Activated T-helper 1 cell treated with anti-CD3 and anti-CD28 coated beads, Interleukin-2, amount 50 U/mL, for 16 hours (primary cell): ENCODE measurements at regions not wholly inside any gene's neighbourhood (a gene's known extent, or its start where the extent isn't known, plus 50 kb on each side); places are given as distances from the start of the nearest gene placed in this dataset.

Source experiments
- DNase-seq, 2 donors: peaks; one replicate each; pipeline ENCODE4 v3.0.0-alpha.2; 2020; ENCODE audit warnings: low read depth in 1 of 2, low spot score in 1 of 2

DNA sequence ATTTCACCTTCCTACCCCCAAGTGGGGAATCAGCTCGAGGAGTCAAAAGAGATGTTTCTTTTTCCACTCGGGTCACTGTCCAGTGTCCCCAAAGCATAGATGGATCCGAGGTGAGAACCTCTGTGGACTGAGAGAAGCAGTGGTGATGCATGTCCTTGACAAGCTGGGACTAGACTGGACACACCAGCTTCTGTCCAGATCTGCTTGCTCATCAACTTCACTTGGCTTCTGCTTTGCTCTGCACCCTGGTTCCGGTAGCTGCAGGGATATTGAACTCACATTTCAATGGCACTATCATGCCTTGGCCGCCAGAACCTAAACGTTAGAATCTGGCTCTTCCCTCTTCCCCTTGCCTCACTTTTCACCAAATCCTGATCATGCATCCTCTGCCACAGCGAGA is 50.3 kb upstream of the CXCL12 start:
- no peak for DNase-seq

- DNase-seq, result no peak
These were observed 51.3 kb upstream of the CXCL12 start for GRCh38 chr10:44436240-44436639.

GRCh38 chr10:44437840-44438511 is 53.1 kb upstream of the CXCL12 start:
- no peak for DNase-seq

DNA sequence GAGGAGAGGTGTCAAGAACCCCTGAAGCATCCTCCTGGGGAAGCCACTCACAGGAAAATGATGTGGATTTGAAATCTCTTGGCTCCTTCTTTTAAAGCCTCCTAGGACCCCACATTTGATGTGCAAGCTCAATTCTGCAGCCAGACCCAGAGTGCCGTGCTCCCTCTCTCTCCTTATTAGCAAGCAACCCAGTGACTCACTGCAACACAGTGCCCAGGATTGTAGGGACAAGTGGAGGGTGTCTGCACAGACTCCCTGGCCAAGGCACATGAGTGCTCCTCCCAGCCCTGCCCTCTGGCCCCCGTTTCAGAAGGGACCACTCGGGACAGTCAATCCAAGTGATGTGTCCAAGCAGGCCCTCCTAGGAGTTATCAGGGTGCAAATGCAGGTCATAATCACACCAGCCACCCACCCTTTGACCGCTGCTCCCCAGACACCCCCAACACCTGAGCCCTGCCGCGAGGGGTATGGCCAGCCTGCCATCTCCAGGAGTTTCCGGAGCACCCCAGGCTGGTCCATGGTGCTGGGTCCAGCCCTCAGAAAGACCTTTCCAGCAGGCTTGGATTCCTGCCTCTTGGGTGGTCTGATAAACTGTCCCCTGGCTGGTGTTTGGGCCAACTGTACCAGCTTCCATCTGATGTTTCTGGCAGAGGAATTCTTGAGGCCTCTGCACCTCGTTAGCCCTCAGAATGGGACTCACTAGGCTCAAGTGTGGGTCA is 54.5 kb upstream of the CXCL12 start:
- no peak for DNase-seq

GRCh38 chr10:44439958-44440244 is 55.0 kb upstream of the CXCL12 start:
- DNase-seq, result no peak

DNA sequence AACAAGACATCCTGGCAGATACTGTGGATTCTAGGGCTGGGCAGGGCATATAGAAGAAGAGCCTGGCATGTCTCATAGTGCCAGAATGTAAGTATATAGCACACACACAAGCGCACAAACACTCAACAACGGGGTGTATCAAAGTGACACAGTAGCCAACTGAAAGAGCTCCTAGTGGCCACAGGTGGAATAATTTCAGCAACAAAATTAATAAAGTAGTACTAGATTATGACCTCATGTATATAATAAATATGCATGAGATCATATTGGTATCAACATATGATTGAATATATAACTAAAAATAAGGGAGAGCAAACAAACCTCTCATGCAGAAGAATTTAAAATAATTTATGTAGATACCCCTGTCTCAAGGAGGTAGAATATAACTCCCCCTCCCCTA is 72.4 kb upstream of the CXCL12 start:
- no peak for DNase-seq

- no peak for DNase-seq
These were observed 73.9 kb upstream of the CXCL12 start for GRCh38 chr10:44458671-44459413.

DNA sequence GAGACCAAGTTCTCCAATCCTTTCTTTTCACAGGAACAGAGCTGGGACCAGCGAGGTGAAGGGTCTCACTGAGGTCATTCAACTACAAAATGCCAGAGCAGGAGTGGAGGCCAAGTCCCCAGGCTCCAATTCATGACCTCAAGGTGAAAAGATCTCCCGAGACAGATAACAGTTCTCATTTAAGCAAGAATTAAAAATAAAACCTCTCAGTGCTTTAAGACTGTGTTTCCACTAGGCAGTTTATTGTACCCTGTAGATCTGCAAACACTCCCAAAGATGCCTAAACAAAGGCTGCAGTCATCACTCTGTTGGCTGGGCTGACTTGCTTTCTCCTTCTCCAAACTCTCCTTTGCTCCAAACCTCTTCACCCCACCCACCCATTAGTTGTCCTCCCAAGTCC is 74.8 kb upstream of the CXCL12 start:
- no peak for DNase-seq

DNA sequence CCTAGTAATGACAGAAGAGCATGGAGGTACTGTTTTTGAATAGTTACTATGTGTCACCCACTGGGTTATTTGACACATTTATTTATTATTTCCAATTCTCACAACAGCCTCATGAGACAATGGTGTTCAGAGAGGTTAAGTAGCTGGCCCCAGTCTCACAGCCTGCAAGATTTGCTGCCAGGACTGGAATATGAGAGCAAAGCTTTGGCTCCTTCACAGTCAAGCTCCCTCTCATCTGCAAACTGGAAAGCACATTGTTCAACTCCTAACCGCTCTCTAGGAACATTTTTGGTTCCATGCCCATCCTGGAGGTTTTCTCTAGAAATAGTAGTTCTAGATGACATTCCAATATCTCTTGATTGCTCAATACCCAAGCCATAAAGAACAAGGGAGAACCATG is 75.5 kb upstream of the CXCL12 start:
- no peak for DNase-seq

DNA sequence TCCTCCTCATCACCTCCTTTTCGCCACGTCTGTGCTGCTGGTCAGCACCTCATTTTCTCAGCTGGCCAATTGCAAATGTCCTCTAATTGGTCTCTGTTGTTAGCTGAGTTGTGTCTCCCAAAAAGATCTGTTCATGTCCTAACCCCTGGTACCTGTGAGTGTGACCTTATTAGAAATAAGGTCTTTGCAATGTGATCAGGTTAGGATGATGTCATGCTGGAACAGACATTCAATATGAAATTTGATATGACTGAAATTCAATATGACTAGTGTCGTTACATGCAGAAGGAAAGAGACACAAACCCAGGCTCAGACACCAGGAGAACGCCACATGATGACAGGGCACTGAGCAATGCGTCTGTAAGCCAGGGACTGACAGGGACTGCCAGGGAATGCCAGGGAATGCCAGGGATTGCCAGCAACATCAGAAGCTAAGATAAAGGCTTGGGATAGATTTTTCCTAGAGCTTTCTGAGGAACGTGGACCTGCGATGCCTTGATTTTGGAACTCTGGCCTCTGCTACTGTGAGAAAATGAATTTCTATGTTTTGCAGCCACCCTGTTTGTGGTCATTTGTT is 77.5 kb upstream of the CXCL12 start:
- DNase-seq, result no peak

- DNase-seq, result no peak
These were observed 78.7 kb upstream of the CXCL12 start for GRCh38 chr10:44463511-44464121.

- no peak for DNase-seq
These were observed 79.6 kb upstream of the CXCL12 start for GRCh38 chr10:44464503-44464902.

GRCh38 chr10:44465401-44466115 is 80.7 kb upstream of the CXCL12 start:
- no peak for DNase-seq

- DNase-seq, result no peak
These were observed 81.3 kb upstream of the CXCL12 start for GRCh38 chr10:44466236-44466635.

DNA sequence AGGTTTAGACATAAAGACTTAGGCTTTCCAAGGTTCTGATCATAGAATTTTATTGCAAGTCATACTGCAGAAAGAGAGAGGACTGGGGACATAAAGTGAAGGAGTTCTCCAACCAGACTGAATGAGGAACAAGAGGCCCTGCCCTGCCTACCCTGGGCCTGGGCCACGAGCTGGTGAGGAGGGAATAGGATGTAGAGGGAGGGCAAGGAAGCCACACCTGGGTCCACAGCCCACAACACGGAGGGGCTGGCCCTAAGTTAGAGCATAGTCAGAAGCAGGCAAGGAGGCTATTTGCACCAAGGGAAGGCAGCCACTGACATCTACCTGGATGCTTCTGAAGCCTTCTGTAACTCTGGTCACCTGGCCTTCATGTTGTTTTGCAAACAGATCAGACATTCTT is 82.2 kb upstream of the CXCL12 start:
- DNase-seq, result no peak

- DNase-seq, result no peak
These were observed 83.0 kb upstream of the CXCL12 start for GRCh38 chr10:44467900-44468299.

- DNase-seq, result no peak
These were observed 83.6 kb upstream of the CXCL12 start for GRCh38 chr10:44468525-44468924.

- no peak for DNase-seq
These were observed 84.1 kb upstream of the CXCL12 start for GRCh38 chr10:44468965-44469364.

- DNase-seq, result no peak
These were observed 85.9 kb upstream of the CXCL12 start for GRCh38 chr10:44470784-44471183.

GRCh38 chr10:44471410-44471809 is 86.5 kb upstream of the CXCL12 start:
- DNase-seq, result no peak

DNA sequence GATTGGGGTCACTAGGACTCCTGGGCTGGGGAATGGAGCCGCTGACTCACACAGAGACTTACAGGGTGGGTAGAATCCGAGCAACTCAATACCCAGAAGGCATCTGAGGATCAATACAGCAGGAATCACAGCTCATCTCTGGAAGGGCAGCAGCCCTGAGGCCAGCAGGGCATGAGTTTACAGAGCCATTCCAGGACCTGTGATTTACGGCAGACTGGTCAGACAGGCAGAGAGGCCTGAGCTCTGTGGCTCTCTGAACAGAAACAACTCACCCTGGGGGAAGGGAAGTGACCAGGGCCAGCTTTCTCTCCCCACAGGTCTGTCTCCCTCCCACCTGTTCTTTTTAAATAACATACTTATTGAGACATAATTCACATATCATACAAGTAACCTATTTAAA is 88.2 kb upstream of the CXCL12 start:
- no peak for DNase-seq
